Cardiac muscle cell (in vitro differentiated cells and primary cell): ENCODE measurements at regions not wholly inside any gene's neighbourhood (a gene's known extent, or its start where the extent isn't known, plus 50 kb on each side); places are given as distances from the start of the nearest gene placed in this dataset.

ENCODE experiments used
- DNase-seq, 2 donors: peaks; one replicate each; pipeline versions ENCODE4 v3.0.0 to v3.0.0-alpha.2; 2010 to 2017; ENCODE audit warnings: low read depth in 1 of 2, low spot score in 1 of 2
- H3K27ac ChIP-seq: fragments of 200-600 bp; sonication (generic); 2 replicates; pipeline ENCODE4 v1.5.1; 2016
- H3K27me3 ChIP-seq: fragments of 200-600 bp; sonication (generic); 2 replicates; pipeline ENCODE4 v1.6.0; 2016; ENCODE audit warnings: control low read depth
- H3K36me3 ChIP-seq: fragments of 200-600 bp; sonication (generic); 2 replicates; pipeline ENCODE4 v1.5.1; 2016; ENCODE audit warnings: control low read depth
- H3K4me1 ChIP-seq: fragments of 200-600 bp; sonication (generic); 2 replicates; pipeline ENCODE4 v1.8.1; 2017; ENCODE audit warnings: low read depth, mild to moderate bottlenecking, mixed run types
- H3K4me3 ChIP-seq: fragments of 200-600 bp; sonication (generic); 2 replicates; pipeline ENCODE4 v1.5.1; 2016; ENCODE audit warnings: mild to moderate bottlenecking
- H3K9me3 ChIP-seq: fragments of 200-600 bp; sonication (generic); 2 replicates; pipeline ENCODE4 v1.5.1; 2017; ENCODE audit warnings: low read depth, mild to moderate bottlenecking, control low read depth
- CTCF ChIP-seq: IDR thresholded peaks from 2 replicates; pipeline ENCODE4 v1.5.1; 2012; ENCODE audit warnings: low read depth, mild to moderate bottlenecking, low read length

GRCh38 chr19:31952693-31953092 is 392.7 kb upstream of the ZNF507 start:
- H3K36me3 ChIP-seq: no peaks in the 10 kb centered on the region

GRCh38 chr19:31955061-31955460 is 390.3 kb upstream of the ZNF507 start:
- H3K27ac ChIP-seq: no peak overlapping the region
- H3K4me1 ChIP-seq: no peaks in the 10 kb centered on the region

More at GRCh38 chr19:31952693-31953092, 392.7 kb upstream of the ZNF507 start:
- Histone ChIP-seq H3K9me3 (no peaks in the 10 kb centered on the region), H3K4me1 (no peaks in the 10 kb centered on the region), H3K27ac (no peak overlapping the region), H3K4me3 (no peak overlapping the region), H3K27me3 (no peaks in the 10 kb centered on the region)
- DNase-seq: no peak
- TF ChIP-seq CTCF: no peak

GRCh38 chr19:31955884-31956283 is 389.5 kb upstream of the ZNF507 start:
- H3K9me3 ChIP-seq: no peaks in the 10 kb centered on the region

More at GRCh38 chr19:31955061-31955460, 390.3 kb upstream of the ZNF507 start:
- no peaks in the 10 kb centered on the region for H3K9me3 ChIP-seq
- no peaks in the 10 kb centered on the region for H3K27me3 ChIP-seq
- no peak for DNase-seq
- no peak overlapping the region for H3K4me3 ChIP-seq
- no peaks in the 10 kb centered on the region for H3K36me3 ChIP-seq
- no peak for TF ChIP-seq CTCF

GRCh38 chr19:31956771-31957392 is 388.5 kb upstream of the ZNF507 start:
- DNase-seq: no peak
- no peak overlapping the region for H3K27ac ChIP-seq

More at GRCh38 chr19:31955884-31956283, 389.5 kb upstream of the ZNF507 start:
- H3K4me3 ChIP-seq: no peak overlapping the region
- no peaks in the 10 kb centered on the region for H3K27me3 ChIP-seq
- H3K36me3 ChIP-seq: no peaks in the 10 kb centered on the region
- no peaks in the 10 kb centered on the region for H3K4me1 ChIP-seq
- H3K27ac ChIP-seq: no peak overlapping the region
- no peak for DNase-seq
- TF ChIP-seq CTCF: no peak

GRCh38 chr19:31957711-31958110 is 387.7 kb upstream of the ZNF507 start:
- H3K27me3 ChIP-seq: no peaks in the 10 kb centered on the region
- no peaks in the 10 kb centered on the region for H3K4me1 ChIP-seq
- H3K4me3 ChIP-seq: no peak overlapping the region
- no peak for TF ChIP-seq CTCF
- no peak overlapping the region for H3K27ac ChIP-seq
- no peak for DNase-seq
- H3K36me3 ChIP-seq: no peaks in the 10 kb centered on the region
- H3K9me3 ChIP-seq: no peaks in the 10 kb centered on the region

More at GRCh38 chr19:31956771-31957392, 388.5 kb upstream of the ZNF507 start:
- H3K27me3 ChIP-seq: no peaks in the 10 kb centered on the region
- no peaks in the 10 kb centered on the region for H3K36me3 ChIP-seq
- no peak overlapping the region for H3K4me3 ChIP-seq
- no peaks in the 10 kb centered on the region for H3K4me1 ChIP-seq
- TF ChIP-seq CTCF: no peak
- H3K9me3 ChIP-seq: no peaks in the 10 kb centered on the region
